SHP77 (cell line): ENCODE measurements at regions not wholly inside any gene's neighbourhood (a gene's known extent, or its start where the extent isn't known, plus 50 kb on each side); places are given as distances from the start of the nearest gene placed in this dataset.

Experiments used
- DNase-seq, 2 experiments: peaks; one replicate each; lab custom pipeline; 2025; lab: John Stamatoyannopoulos, UW

- no peak for DNase-seq
Measured at GRCh38 chr5:135235551-135236227, 163.3 kb downstream of the MACROH2A1 start.

GRCh38 chr5:135234666-135235401, 164.2 kb downstream of the MACROH2A1 start:
- no peak for DNase-seq

- no peak for DNase-seq
Measured at GRCh38 chr5:135234242-135234641, 164.8 kb downstream of the MACROH2A1 start.

- DNase-seq = peak in 1 of 2 experiments; percentile 16
Measured at GRCh38 chr5:135233477-135233876, 165.6 kb downstream of the MACROH2A1 start.

GRCh38 chr5:135232958-135233357, 166.1 kb downstream of the MACROH2A1 start:
- no peak for DNase-seq

- DNase-seq = no peak
Measured at GRCh38 chr5:135231289-135231688, 167.7 kb downstream of the MACROH2A1 start.

GRCh38 chr5:135230251-135230925, 168.6 kb downstream of the MACROH2A1 start:
- peak in 1 of 2 experiments; percentile 24 for DNase-seq

GRCh38 chr5:135229679-135230132, 169.3 kb downstream of the MACROH2A1 start:
- DNase-seq = no peak

GRCh38 chr5:135229122-135229521, 169.9 kb downstream of the MACROH2A1 start:
- no peak for DNase-seq

GRCh38 chr5:135228222-135228621, 170.8 kb downstream of the MACROH2A1 start:
- no peak for DNase-seq

GRCh38 chr5:135227064-135228022, 171.7 kb downstream of the MACROH2A1 start:
- no peak for DNase-seq

GRCh38 chr5:135225856-135226560, 173.0 kb downstream of the MACROH2A1 start:
- no peak for DNase-seq

GRCh38 chr5:135223891-135224625, 175.0 kb downstream of the MACROH2A1 start:
- DNase-seq = no peak

- no peak for DNase-seq
Measured at GRCh38 chr5:135223404-135223803, 175.6 kb downstream of the MACROH2A1 start.

- DNase-seq = no peak
Measured at GRCh38 chr5:135222771-135223170, 176.3 kb downstream of the MACROH2A1 start.

GRCh38 chr5:135222171-135222681, 176.8 kb downstream of the MACROH2A1 start:
- DNase-seq = no peak

GRCh38 chr5:135221696-135222095, 177.3 kb downstream of the MACROH2A1 start:
- DNase-seq = no peak

- no peak for DNase-seq
Measured at GRCh38 chr5:135221187-135221473, 177.9 kb downstream of the MACROH2A1 start.

GRCh38 chr5:135220394-135221186, 178.4 kb downstream of the MACROH2A1 start:
- DNase-seq = no peak
